ENCODE measurements at regions not wholly inside any gene's neighbourhood (a gene's known extent, or its start where the extent isn't known, plus 50 kb on each side); places are given as distances from the start of the nearest gene placed in this dataset.

DNA sequence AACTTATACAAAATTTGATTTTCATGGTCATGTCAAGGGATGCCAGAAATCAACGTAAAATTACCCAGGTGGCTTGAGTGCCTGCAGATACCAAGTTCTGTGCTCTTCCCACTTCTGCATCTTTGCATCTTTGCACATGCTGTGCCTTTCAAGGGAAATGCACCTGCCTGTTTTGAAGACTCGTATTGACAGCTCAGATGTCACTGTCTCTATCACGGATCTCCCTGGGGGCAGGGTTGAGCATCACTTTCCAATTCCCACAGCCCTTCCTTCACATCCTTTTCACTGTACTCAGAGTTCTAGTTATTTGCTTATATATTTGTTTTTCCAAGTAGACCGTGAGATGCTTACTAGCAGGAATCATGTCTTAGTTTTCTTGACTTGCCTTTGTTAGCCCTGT lies 274.2 kb downstream of the CDH26 start:
- TF ChIP-seq POLR2A (IDR thresholded peaks at IDR 0.05): no peak
- TF ChIP-seq, protein P1, sequence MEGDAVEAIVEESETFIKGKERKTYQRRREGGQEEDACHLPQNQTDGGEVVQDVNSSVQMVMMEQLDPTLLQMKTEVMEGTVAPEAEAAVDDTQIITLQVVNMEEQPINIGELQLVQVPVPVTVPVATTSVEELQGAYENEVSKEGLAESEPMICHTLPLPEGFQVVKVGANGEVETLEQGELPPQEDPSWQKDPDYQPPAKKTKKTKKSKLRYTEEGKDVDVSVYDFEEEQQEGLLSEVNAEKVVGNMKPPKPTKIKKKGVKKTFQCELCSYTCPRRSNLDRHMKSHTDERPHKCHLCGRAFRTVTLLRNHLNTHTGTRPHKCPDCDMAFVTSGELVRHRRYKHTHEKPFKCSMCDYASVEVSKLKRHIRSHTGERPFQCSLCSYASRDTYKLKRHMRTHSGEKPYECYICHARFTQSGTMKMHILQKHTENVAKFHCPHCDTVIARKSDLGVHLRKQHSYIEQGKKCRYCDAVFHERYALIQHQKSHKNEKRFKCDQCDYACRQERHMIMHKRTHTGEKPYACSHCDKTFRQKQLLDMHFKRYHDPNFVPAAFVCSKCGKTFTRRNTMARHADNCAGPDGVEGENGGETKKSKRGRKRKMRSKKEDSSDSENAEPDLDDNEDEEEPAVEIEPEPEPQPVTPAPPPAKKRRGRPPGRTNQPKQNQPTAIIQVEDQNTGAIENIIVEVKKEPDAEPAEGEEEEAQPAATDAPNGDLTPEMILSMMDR (IDR thresholded peaks at IDR 0.05): no peak

Measured in lower leg skin (tissue), 3 donors.